Panc1 (cell line): ENCODE measurements at regions not wholly inside any gene's neighbourhood (a gene's known extent, or its start where the extent isn't known, plus 50 kb on each side); places are given as distances from the start of the nearest gene placed in this dataset.

Experiments used
- ATAC-seq: fragments of 200-7000 bp; cut with Tn5 transposase; 2 replicates; pipeline ENCODE4 v1.9.1; 2020; ENCODE audit warnings: mild to moderate bottlenecking, moderate library complexity
- BruUV-seq: library from RNA; stranded (reverse); fragments of 400-500 nt; replicated peaks from 2 replicates; lab custom pipeline; 2021; lab: Mats Ljungman, UMichigan
- CTCF ChIA-PET: fragments of 300-600 bp; sonication (Branson Sonifier 250); formaldehyde crosslinking; loops from one replicate; lab custom pipeline; 2022; ENCODE audit warnings: antibody characterized with exemption; lab: Charles Lee
- POLR2A ChIA-PET: fragments of 300-600 bp; sonication (Branson Sonifier 250); formaldehyde crosslinking; loops from one replicate; lab custom pipeline; 2022; ENCODE audit warnings: antibody characterized with exemption; lab: Charles Lee
- DNase-seq: peaks from one replicate; pipeline ENCODE4 v3.0.0-alpha.2; 2010; ENCODE audit warnings: low read depth, low spot score
- H3K27ac ChIP-seq: 2 replicates; pipeline ENCODE4 v1.5.1; 2011; ENCODE audit warnings: mild to moderate bottlenecking, low read length, inconsistent platforms
- H3K27me3 ChIP-seq: fragments of 200-500 bp; sonication (Bioruptor generic); 2 replicates; pipeline ENCODE4 v1.6.0; 2014; ENCODE audit warnings: low read length, inconsistent platforms; ENCODE audit not compliant: control insufficient read depth, insufficient read depth
- H3K36me3 ChIP-seq: fragments of 200-500 bp; sonication (Bioruptor generic); 2 replicates; pipeline ENCODE4 v1.5.1; 2014; ENCODE audit warnings: inconsistent platforms, mild to moderate bottlenecking, low read length, moderate library complexity; ENCODE audit not compliant: control insufficient read depth, insufficient read depth
- H3K4me1 ChIP-seq: 2 replicates; pipeline ENCODE4 v1.5.1; 2011; ENCODE audit warnings: inconsistent platforms, mild to moderate bottlenecking, low read length, moderate library complexity; ENCODE audit not compliant: control insufficient read depth, insufficient read depth
- H3K4me3 ChIP-seq, 2 experiments: 2 replicates each; pipeline ENCODE4 v1.5.1; 2011 to 2012; ENCODE audit warnings: low read depth in 2 of 2, low read length in 2 of 2, mild to moderate bottlenecking in 2 of 2, inconsistent platforms in 1 of 2, moderate library complexity in 1 of 2
- H3K9me3 ChIP-seq: fragments of 200-500 bp; sonication (Bioruptor generic); 2 replicates; pipeline ENCODE4 v1.5.1; 2014; ENCODE audit warnings: low read depth, mild to moderate bottlenecking, inconsistent platforms, low read length, moderate library complexity; ENCODE audit not compliant: control insufficient read depth, insufficient read depth
- CTCF ChIP-seq: fragments of 450-650 bp; IDR thresholded peaks from 2 replicates; pipeline ENCODE4 v1.5.1; 2017; ENCODE audit warnings: mild to moderate bottlenecking
- POLR2AphosphoS5 ChIP-seq: IDR thresholded peaks from 2 replicates; pipeline ENCODE4 v1.6.1; 2012; ENCODE audit warnings: mild to moderate bottlenecking, low read depth, low read length, moderate library complexity
- REST ChIP-seq, 2 experiments: IDR thresholded peaks; 2 replicates each; pipeline ENCODE4 v1.6.1; 2011 to 2012; ENCODE audit warnings: low read depth in 2 of 2, control low read depth in 1 of 2, low read length in 1 of 2, mild to moderate bottlenecking in 1 of 2, moderate library complexity in 1 of 2; ENCODE audit not compliant: insufficient read depth in 1 of 2
- SIN3A ChIP-seq: IDR thresholded peaks from 2 replicates; pipeline ENCODE4 v1.6.1; 2012; ENCODE audit warnings: low read depth, mild to moderate bottlenecking, low read length, moderate library complexity, borderline replicate concordance; ENCODE audit not compliant: insufficient read depth
- TCF7L2 ChIP-seq: IDR thresholded peaks from 2 replicates; pipeline ENCODE4 v1.6.1; 2011; ENCODE audit warnings: mild to moderate bottlenecking, low read depth, low read length, inconsistent platforms
- in situ Hi-C: cut with HindIII; loops from 2 replicates; pipeline ENCODE4 v1.10.0; 2016; ENCODE audit warnings: low sequenced_read_pairs, low pct_unique_long_range_greater_than_20kb
- intact Hi-C: fragments of 100-400 bp; cut with micrococcal nuclease; formaldehyde crosslinking; loops from one replicate; pipeline ENCODE4 v1.10.0; 2022; ENCODE audit not compliant: unreplicated experiment

GRCh38 chr6:140485740-140486449, 1111.4 kb upstream of the CITED2 start:
- no peaks in the 10 kb centered on the region for H3K27me3 ChIP-seq
- no peaks in the 10 kb centered on the region for H3K36me3 ChIP-seq
- ATAC-seq (peak; percentile 91), DNase-seq (peak; percentile 30)
- ChIA-PET POLR2A (no interaction called here), CTCF (no interaction called here)
- peaks cover 8% of the 10 kb centered on the region; the same call in 1 of the 2 replicates for H3K4me1 ChIP-seq
- no peak overlapping the region for H3K4me3 ChIP-seq
- in situ Hi-C loops, result no loop called here
- peak overlapping the region; percentile 80 for H3K27ac ChIP-seq
- no peak for TF ChIP-seq REST (IDR thresholded peaks at IDR 0.05; ENCODE audit: insufficient read depth in 1 of 2, low read depth in 2 of 2, low read length in 1 of 2)
- TF ChIP-seq CTCF, result no peak
- TF ChIP-seq SIN3A, result no peak
- no peak for TF ChIP-seq TCF7L2
- TF ChIP-seq POLR2AphosphoS5, result no peak
- peaks cover 8% of the 10 kb centered on the region; the same call in 1 of the 2 replicates for H3K9me3 ChIP-seq
- intact Hi-C loops, result no loop called here
- no TSS peak for BruUV-seq

- ATAC-seq, result no peak
- no TSS peak for BruUV-seq
- Histone ChIP-seq H3K4me1 (peaks cover 4% of the 10 kb centered on the region; the same call in 1 of the 2 replicates), H3K4me3 (no peak overlapping the region), H3K27ac (peak overlapping the region; percentile 25; the same call in 1 of the 2 replicates), H3K27me3 (no peaks in the 10 kb centered on the region), H3K9me3 (no peaks in the 10 kb centered on the region), H3K36me3 (no peaks in the 10 kb centered on the region)
- ChIA-PET POLR2A (no interaction called here), CTCF (no interaction called here)
- intact Hi-C loops, result no loop called here
- no peak for DNase-seq
- no peak for TF ChIP-seq CTCF
- in situ Hi-C loops, result no loop called here
Observed at GRCh38 chr6:140480852-140481251, 1106.4 kb upstream of the CITED2 start.
